WTC11 (cell line): ENCODE measurements at regions not wholly inside any gene's neighbourhood (a gene's known extent, or its start where the extent isn't known, plus 50 kb on each side); places are given as distances from the start of the nearest gene placed in this dataset.

Experiments
- CREM ChIP-seq: sonication (generic); formaldehyde crosslinking; IDR thresholded peaks from 2 replicates; pipeline ENCODE4 v1.8.1; 2022; ENCODE audit warnings: mild to moderate bottlenecking, missing genetic modification reagents, moderate library complexity
- FOXJ3 ChIP-seq: sonication (generic); formaldehyde crosslinking; IDR thresholded peaks from 2 replicates; pipeline ENCODE4 v1.9.0; 2021; ENCODE audit warnings: missing genetic modification reagents, mild to moderate bottlenecking, borderline replicate concordance
- GTF2I ChIP-seq: fragments of 250-450 bp; sonication (Bioruptor Pico); conservative IDR thresholded peaks from 2 replicates; pipeline ENCODE4 v1.4.0; 2021; ENCODE audit warnings: mild to moderate bottlenecking
- JUN ChIP-seq: sonication (generic); formaldehyde crosslinking; IDR thresholded peaks from 2 replicates; pipeline ENCODE4 v1.8.0; 2023; ENCODE audit warnings: mild to moderate bottlenecking, missing genetic modification reagents
- TEAD1 ChIP-seq: sonication (generic); formaldehyde crosslinking; IDR thresholded peaks from 2 replicates; pipeline ENCODE4 v1.8.0; 2022; ENCODE audit warnings: mild to moderate bottlenecking, missing genetic modification reagents
- USF1 ChIP-seq: sonication (generic); formaldehyde crosslinking; IDR thresholded peaks from 2 replicates; pipeline ENCODE4 v1.8.0; 2022; ENCODE audit warnings: mild to moderate bottlenecking, missing genetic modification reagents
- ZNF232 ChIP-seq: sonication (generic); formaldehyde crosslinking; IDR thresholded peaks from 2 replicates; pipeline ENCODE4 v1.8.0; 2022; ENCODE audit warnings: mild to moderate bottlenecking, missing genetic modification reagents
- ZNF263 ChIP-seq: sonication (generic); formaldehyde crosslinking; IDR thresholded peaks from 2 replicates; pipeline ENCODE4 v1.8.1; 2022; ENCODE audit warnings: low read depth, mild to moderate bottlenecking, moderate library complexity, missing genetic modification reagents
- TF ChIP-seq, protein P1 (sequence below): fragments of 200-600 bp; IDR thresholded peaks from 2 replicates; pipeline ENCODE4 v1.8.0; 2022; ENCODE audit warnings: antibody characterized with exemption
- TF ChIP-seq, protein P2 (sequence below): sonication (generic); formaldehyde crosslinking; IDR thresholded peaks from 2 replicates; pipeline ENCODE4 v1.8.1; 2022; ENCODE audit warnings: low read depth, mild to moderate bottlenecking, moderate library complexity, missing genetic modification reagents, borderline replicate concordance

- TF ChIP-seq USF1 (CRISPR knock-in tag) (no peak), FOXJ3 (CRISPR knock-in tag) (no peak), TEAD1 (CRISPR knock-in tag) (no peak), JUN (CRISPR knock-in tag) (no peak), ZNF263 (no peak), ZNF232 (CRISPR knock-in tag) (no peak), CREM (CRISPR knock-in tag) (no peak), GTF2I (CRISPR knock-in tag) (no peak)
- TF ChIP-seq, protein P1, sequence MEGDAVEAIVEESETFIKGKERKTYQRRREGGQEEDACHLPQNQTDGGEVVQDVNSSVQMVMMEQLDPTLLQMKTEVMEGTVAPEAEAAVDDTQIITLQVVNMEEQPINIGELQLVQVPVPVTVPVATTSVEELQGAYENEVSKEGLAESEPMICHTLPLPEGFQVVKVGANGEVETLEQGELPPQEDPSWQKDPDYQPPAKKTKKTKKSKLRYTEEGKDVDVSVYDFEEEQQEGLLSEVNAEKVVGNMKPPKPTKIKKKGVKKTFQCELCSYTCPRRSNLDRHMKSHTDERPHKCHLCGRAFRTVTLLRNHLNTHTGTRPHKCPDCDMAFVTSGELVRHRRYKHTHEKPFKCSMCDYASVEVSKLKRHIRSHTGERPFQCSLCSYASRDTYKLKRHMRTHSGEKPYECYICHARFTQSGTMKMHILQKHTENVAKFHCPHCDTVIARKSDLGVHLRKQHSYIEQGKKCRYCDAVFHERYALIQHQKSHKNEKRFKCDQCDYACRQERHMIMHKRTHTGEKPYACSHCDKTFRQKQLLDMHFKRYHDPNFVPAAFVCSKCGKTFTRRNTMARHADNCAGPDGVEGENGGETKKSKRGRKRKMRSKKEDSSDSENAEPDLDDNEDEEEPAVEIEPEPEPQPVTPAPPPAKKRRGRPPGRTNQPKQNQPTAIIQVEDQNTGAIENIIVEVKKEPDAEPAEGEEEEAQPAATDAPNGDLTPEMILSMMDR = no peak
- TF ChIP-seq, protein P2, sequence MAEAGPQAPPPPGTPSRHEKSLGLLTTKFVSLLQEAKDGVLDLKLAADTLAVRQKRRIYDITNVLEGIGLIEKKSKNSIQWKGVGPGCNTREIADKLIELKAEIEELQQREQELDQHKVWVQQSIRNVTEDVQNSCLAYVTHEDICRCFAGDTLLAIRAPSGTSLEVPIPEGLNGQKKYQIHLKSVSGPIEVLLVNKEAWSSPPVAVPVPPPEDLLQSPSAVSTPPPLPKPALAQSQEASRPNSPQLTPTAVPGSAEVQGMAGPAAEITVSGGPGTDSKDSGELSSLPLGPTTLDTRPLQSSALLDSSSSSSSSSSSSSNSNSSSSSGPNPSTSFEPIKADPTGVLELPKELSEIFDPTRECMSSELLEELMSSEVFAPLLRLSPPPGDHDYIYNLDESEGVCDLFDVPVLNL = no peak
Observed at GRCh38 chr12:114838480-114838879, 154.5 kb upstream of the TBX3 start.
